HG02938 (cell line): ENCODE measurements at regions not wholly inside any gene's neighbourhood (a gene's known extent, or its start where the extent isn't known, plus 50 kb on each side); places are given as distances from the start of the nearest gene placed in this dataset.

Experiments
- ATAC-seq: cut with Tn5 transposase; IDR thresholded peaks from one replicate; pipeline ENCODE4 v1.9.1; 2021; ENCODE audit warnings: mild to moderate bottlenecking, moderate library complexity; ENCODE audit not compliant: unreplicated experiment

DNA sequence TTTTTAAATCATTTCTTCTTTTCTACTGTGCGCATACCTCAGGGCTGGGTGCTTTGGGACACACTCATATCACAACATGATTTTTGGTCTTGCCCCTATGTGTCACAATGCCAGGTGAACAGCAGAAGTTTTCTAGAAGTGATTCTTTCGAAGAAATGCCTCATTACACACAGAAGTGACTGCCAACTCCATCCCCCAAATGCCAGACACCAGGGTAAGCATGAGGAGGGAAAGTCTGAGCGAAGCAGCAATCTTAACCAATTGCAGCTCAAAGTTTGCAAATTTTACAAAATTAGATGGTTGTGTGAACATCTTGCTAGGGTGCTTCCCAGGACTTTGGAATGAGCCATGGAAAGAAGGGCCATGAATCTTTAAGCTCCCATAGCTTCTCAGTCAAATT, 87.3 kb upstream of the PLEKHA5 start:
- no peak for ATAC-seq

DNA sequence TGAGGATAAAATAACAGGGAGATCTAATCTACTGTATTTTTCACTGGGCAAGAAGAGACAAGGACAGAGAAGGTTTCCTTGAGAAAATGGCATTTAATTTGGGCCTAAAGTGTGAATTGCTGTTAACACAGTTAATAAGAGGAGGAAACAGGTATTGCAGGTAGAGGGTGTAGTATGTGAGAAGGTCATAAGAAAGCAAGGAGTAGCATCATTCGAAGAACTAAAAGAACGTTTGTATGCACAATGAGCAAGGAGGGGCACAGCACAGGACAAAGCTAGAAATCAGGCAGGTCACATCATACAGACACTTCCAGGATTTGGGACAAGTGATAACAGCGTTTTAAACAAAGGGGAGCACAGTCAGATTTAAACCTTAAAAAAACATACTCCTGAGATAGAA, 85.1 kb upstream of the PLEKHA5 start:
- ATAC-seq, result no peak

DNA sequence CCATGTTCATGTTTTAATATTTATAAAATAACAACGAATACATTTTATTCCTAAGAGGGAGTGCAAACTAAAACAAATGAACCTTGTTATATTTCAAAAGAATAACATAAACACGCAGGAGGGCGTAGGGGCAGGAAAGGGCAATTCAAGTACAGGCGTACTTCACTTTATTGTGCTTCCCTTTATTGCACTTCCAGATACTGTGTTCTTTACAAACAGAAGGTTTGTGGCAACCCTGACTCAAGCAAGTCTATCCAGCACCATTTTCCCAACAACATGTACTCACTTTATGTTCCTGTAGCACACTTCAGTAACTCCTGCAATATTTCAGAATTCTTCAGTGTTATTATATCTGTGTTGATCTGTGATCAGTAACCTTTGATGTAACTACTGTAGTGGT, 84.6 kb upstream of the PLEKHA5 start:
- ATAC-seq, result no peak

DNA sequence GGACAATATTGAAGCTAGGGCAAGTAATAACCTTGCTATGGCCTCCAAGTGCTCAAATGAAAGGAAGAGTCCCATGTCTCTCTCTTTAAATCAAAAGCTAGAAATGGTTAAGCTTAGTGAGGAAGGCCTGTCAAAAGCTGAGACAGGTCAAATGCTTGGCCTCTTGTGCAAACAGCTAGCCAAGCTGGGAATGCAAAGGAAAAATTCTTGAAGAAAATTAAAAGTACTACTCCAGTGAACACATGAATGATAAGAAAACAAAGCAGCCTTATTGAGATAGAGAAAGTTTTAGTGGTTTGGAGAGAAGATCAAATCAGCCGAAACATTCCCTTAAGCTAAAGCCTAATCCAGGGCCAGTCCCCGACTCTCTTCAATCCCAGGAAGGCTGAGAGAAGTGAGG, 84.1 kb upstream of the PLEKHA5 start:
- no peak for ATAC-seq

DNA sequence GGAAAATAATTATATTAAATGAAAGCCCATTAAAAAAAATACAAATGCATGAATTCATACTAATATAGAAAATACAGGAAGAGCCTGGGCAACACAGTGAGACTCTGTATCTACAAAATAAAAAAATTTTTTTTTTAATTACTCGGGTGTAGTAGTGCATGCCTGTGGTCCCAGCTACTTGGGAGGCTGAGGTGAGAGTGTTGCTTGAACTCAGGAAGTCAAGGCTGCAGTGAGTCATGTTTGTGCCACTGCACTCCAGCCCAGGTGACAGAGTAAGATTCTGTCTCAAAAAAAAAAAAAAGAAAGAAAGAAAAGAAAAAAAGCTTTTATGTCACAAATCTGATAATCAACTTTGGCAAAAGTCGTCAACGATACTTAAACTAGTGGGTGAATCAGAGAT, 80.6 kb upstream of the PLEKHA5 start:
- no peak for ATAC-seq

DNA sequence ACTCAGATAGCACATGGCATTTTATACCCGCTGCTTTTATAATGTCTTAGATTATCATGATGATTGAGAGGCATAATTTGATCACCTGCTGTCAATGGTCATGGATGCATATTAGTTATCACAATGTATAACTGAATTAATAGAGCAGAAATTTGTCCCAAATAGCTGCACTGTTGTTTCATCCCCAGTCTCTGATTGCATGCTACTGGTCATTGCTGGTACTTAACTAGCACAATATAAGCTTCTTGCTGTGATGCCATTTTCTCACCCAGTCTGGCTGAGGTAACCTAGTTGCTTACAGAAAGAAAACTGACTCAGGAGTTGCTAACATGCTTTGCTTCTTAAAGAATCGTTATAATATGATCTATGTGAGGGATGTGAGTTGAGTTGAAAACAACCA, 76.8 kb upstream of the PLEKHA5 start:
- ATAC-seq, result no peak

DNA sequence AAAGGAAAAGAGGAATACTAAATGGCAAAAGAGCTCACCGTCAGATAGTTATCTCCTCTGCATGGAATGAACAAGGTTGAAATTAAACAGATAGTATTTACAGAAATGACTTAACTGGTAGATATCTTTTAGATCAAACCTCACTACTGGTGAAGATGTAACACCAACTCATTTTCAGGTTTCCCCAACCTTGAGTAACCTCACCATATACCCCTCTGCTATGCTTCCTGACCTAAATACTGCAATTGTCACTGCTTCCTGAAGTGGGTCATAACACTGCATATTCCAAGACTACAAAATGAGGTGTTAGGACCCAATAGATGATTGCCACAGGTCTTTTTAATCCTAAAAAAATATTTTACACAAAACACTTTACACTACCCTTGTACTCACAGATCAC, 76.3 kb upstream of the PLEKHA5 start:
- no peak for ATAC-seq

DNA sequence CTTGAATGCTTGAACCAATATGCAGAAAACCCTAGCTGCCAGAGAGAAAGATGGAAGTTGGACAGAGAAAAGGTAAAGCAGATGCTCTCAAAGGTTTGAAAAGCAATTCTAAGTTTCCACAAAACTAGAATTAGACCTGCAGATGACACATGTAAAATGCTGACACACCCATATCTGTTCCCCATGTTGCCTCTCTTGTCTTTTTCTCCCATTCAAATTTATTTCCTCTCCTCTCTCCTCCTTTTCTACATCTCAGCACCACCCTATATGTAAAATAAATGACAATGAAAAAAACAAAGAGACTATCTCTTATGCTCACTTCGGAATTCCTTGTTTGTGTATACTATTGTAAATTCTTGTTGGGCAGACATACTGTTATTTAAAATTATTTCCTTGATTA, 75.5 kb upstream of the PLEKHA5 start:
- ATAC-seq, result no peak

DNA sequence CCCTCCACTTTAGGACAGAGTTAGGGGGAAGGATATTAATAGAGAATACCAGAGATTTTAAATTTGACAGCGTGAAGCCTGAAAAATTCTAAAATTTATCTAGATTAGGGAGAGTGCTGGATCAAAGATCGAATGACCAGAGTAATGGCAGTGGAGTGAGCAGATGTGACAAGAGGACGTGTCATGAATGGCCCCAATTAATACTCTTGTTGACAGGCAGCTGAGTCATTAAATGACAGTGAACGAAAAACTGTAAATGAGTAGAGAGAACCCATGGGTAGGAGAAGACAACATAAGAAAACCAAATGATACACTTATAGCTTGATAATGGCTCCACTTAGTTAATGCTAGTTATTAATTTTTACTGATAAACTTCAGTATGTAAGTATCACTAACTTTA, 73.9 kb upstream of the PLEKHA5 start:
- ATAC-seq, result no peak

DNA sequence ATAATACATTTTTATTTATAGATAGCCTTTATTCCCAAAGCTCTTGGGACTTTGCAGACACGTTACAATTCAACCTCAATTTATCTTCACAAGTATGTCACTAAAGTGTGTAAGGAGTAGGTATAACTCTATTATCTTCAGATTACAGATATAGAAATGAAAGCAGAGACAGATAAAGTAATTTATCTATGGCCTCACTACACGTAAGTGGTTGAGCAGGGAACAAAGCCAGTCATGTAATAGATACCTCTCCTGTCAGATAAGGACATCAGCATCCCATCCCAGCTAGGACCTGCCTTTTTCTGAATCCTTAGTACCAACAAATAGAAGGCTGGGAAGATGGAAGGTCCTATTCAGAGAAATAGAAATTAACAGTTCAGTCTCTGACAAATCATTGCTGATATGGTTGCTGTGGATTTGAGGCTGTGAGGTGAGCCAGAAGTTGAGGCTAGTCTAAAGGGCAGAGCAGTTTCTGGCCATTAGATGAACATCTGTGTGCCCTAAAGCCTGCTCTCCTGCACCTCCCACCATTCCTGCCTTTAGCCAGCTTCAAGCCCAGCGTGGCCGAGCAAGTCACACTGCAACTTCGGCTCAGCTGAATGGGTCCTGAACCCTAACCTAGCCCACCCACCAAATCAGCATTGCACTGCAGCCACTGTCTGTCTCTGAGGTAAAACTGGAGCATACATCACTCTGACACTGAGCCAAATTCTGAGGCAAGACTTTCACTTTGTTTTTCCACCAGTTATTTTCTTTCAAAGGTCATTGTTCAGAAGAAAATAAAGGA, 71.1 kb upstream of the PLEKHA5 start:
- ATAC-seq, result no peak

DNA sequence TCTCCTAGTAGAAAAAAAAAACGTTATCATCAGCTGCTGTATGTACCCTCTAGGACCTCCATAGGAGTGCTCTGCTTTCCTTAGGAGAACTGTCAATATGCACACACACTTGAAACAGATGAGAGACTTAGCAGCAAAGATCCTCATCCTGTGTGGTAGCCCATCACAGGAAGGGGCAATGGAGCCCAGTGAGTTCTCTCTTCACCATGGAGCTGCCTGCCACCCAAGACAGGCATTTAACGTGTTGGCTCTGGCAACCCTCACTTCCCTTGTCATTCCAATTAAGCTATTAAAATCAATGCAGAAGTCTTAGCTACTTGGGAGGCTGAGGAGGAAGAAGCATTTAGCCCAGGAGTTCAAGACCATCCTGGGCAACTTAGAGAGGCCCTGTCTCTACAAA, 64.8 kb upstream of the PLEKHA5 start:
- ATAC-seq, result no peak

DNA sequence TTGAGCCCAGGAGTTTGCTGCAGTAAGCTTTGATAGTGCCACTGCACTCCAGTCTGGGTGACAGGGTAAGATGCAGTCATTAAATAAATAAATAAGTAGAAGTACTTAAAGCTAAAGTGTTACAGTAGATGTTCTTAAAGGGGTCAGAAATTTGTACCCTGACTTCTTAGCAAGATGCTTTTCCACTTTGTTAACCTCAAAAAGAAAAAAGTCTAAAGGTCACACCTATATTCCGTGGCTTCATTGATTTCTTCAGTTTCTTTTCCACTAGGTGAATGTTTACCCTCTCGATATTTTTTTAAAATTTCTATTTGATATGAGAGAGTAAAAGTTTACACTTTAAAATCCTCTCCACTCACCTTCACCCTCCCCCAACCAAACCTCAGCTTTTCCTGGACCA, 64.3 kb upstream of the PLEKHA5 start:
- ATAC-seq, result no peak

DNA sequence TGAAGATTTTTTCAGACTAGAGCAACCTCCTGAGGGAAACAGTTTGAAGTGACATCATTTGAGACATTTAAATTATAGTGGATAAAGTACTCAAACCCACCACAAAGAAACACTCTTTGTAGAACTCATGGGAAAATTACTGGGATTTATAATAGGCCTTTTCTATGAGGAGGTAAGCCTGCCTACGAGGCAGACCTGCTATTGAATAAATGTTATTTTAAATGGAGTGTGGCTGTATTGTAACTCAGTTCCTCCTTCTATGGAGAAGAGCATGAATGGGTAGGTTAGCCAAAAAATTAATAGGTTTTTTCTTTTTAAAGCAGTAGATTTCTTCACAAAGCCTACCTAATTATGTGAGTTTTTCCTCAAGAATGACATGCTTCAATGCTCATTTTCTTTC, 63.7 kb upstream of the PLEKHA5 start:
- ATAC-seq, result no peak

DNA sequence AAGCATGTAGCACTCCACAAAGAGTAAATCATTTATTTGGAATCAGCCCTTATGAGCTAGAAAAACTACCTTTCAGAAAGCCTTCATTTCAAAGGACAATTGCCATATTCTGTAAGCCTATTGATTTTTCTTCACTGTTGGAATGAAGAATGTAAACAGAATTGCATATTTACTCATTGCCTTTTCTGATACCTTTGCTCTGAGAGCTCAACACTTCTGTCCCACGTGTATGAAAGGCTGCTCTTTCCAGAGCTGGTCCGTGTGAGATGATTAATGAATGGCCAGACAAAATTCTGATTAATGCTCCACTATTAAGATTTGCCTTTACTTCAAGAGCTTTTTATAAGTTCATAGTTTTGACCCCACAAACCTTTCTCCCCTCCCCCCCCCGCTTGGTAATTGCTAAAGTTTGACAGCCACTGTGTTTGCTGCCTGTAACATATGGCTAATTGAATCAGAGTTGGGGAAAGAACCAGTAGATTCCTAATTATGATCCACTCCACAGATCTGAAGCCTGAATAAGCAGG, 63.0 kb upstream of the PLEKHA5 start:
- no peak for ATAC-seq

DNA sequence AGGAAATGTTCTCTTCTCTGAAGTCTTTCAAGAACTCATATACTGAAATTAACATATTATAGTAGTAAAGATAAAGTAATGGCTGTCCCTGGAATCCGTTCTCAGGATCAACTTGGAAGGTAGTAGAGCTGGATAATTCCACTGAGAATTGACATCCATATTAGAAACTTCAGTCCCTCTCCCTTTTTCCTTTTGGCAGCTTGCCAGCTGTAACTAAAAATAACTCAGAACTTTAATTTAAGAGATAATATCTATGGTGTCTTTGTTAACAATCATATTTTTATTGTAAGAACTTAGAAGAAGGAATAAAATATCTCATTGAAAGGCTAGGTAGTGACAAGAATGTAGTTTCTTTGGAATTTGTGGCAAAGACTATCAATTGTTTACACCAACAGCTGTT, 61.4 kb upstream of the PLEKHA5 start:
- no peak for ATAC-seq

DNA sequence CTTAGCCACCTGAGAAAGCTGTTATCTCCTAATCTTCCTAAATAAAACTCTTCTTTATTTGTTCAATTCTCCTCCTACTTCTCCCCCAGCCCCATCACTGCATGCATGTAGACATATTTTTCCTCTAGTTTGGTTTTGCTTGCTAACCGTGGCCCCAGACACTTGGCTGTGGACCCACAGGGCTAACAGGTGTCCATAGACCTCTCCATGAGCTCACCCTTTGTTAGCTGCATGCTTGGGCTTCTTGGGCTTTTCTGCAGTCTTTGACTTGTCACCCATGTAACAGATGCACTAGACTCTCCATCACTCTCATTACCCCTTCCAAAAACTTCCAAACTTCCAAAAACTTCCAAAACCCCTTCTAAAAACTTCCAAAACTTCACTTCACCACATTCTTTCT, 59.2 kb upstream of the PLEKHA5 start:
- ATAC-seq, result no peak

DNA sequence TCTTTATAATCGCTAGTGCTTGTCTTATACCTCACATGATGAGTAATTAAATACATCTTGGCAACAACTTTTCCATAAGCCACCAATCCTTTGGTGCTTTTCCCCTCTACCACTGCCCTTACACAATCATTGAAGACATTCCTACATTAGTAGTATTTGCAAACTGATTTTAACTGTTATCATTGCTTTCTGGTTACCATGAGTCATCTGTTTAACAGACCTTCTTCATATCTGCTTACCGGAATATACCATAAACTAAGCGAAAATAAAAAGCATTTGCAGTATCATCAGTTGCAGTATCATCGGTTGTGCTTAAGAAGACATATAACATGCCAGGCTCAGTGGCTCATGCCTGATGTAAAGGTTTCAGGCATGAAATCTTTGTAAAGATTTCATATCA, 54.8 kb upstream of the PLEKHA5 start:
- no peak for ATAC-seq

DNA sequence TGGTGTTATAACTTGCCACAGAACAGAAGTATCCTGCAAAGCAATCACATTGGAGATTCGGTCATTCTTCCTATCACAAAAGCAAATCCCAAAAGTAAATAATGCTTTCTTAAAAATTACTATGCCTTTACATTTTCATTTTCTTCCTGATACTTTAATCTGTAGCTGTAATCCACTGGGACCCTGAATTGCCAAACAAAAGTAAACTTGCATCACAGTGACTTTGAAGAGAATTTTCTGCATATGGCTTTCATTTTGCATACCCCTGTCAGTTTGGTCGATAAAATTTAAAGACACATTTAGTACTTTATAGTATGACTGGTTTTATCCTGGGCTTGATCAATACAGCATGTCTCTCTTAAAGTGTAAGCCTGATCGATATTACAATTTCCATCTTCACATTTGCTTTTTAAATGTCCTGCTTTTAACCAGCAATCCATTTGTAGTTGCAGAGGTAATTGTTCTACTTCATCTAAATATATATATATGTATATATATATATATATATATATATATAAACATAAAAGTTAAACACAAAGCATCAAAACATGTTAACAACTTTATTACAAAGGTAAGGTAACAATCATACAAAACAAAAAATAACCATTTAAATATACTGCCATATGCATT, 53.7 kb upstream of the PLEKHA5 start:
- no peak for ATAC-seq
